Fibroblast of gingiva (primary cell): ENCODE measurements at regions not wholly inside any gene's neighbourhood (a gene's known extent, or its start where the extent isn't known, plus 50 kb on each side); places are given as distances from the start of the nearest gene placed in this dataset.
"Not testable (repeated sequence)": the region's sequence is repeated elsewhere in the genome, so short reads cannot be mapped to it uniquely, and the experiment has no call there.

Source experiments
- DNase-seq: peaks from one replicate; pipeline ENCODE4 v3.0.0-alpha.2; 2011; ENCODE audit warnings: low read depth

GRCh38 chr17:71437166-71437565 lies 683.7 kb upstream of the SOX9 start:
- peak; percentile 2 for DNase-seq

- peak; percentile 92 for DNase-seq
Measured at GRCh38 chr17:71438631-71439146, 682.1 kb upstream of the SOX9 start.

DNA sequence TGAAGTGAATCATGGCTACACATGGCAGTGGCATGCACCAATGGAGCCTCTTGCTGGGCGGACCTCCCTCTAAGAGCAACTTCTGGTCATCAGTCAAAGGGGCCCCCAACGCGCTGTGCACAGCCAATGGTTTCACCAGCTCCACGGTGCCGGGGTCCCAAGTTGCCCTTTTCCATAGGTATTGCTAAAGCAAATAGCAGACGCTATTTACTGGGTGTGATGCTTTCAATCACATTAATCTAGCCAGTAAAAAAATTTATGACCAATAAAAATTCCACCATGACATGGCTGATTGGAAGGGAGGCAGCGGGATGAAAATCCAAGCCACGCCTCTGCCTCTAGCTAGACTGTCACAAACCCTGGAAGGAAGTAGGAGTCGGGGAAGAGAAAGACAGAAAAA lies 680.3 kb upstream of the SOX9 start:
- DNase-seq = no peak

DNA sequence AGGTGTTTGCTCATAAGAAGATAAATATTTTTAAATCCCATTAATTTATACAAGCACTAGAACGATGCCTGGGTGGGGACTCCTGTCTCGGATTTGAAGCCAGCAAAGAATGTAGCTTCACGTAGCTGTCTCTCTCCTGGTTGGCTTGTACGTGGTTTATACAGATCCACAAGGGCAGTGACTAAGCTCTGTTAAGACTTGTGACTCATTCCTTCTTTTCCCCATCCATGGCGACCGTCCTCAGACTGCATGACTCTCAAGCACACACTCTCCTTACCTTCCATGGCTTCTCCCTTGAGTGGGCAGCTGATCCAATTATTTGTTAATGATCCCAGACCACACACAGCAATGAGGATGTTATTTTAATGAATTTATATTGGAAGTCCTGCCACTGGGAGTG lies 679.7 kb upstream of the SOX9 start:
- peak; percentile 56 for DNase-seq

DNA sequence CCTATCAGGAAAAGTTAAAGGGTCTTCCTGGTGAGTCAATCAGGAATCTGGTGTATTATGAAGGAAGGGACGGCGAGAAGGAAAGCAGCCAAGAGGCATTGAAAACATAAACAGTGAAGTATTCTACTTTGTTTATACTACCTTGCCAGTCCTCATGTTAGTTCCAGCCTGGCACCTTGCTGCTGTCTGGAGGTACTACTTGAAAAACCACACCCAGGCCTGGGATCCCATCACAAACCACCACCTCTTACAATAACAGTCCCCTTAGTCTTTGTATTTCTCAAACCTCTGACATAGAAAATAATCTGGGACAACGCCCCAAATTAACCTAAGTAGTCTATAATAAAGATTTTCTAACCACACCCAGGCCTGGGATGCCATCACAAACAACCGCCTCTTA lies 676.7 kb upstream of the SOX9 start:
- no peak for DNase-seq

DNA sequence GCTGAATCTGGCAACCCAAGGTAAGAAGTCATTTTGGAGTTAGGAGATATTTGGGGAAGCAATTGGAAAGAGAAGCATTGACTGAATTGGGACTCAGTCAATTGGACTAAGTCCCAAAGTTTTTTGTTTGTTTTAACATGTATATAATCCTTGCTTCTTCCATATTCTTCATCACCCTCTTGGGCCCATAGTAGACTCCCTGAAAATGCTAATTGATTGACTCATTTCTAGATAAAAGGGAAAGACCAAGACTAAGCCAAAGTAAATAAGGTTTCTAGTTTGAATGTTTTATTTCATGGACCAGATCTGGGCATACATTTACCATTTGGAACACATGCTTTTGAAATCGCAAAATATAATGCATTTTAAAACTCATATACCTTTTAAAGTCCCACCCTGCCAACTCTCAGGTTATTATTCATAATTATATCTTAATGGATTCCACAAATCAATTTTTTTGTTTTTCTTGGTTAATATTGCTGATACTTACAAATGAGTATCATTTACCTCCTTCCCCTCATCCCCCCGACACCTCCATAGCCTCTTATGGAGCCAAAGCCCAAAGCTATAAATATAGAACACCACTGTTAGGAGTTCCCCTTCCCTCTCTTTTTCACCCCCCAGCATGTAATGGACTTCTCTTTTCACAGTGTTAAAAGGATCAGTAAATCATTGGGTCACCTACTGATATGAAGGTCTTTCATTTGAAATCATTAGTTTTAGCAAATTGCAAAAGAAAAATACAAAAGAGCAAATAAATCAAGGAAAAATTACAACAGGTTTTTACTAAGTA lies 674.0 kb upstream of the SOX9 start:
- no peak for DNase-seq

DNA sequence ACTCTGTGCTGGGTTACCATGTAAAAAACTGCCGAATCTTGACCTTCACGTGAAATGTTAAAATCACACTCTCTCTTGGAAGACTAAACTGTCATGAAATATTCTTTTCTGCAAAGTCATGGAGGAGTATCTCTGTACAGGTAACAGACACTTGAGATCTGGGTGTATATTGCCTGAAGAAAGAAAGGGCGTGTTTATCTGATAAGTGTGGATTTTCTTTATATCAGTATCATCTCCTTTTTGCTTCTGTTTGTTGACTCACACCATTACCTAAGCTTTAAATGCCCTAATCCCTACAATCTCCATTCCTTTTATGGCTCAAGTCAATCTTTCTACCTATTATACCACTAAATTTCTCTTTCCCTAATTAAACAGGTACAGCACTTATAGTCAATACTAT lies 673.2 kb upstream of the SOX9 start:
- no peak for DNase-seq

DNA sequence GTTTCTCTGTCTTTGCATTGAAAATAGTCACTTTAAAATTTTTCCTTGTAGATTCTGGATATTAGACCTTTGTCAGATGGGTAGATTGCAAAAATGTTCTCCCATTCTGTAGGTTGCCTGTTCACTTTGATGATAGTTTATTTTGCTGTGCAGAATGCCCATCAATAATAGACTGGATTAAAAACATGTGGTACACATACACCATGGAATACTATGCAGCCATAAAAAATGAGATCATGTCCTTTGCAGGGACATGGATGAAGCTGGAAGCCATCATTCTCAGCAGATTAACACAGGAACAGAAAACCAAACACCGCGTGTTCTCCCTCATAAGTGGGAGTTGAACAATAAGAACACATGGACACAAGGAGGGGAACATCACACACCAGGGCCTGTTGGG lies 670.2 kb upstream of the SOX9 start:
- DNase-seq = not testable (repeated sequence)

GRCh38 chr17:71453876-71454422 lies 666.9 kb upstream of the SOX9 start:
- DNase-seq = no peak

- no peak for DNase-seq
Measured at GRCh38 chr17:71455219-71455618, 665.6 kb upstream of the SOX9 start.

DNA sequence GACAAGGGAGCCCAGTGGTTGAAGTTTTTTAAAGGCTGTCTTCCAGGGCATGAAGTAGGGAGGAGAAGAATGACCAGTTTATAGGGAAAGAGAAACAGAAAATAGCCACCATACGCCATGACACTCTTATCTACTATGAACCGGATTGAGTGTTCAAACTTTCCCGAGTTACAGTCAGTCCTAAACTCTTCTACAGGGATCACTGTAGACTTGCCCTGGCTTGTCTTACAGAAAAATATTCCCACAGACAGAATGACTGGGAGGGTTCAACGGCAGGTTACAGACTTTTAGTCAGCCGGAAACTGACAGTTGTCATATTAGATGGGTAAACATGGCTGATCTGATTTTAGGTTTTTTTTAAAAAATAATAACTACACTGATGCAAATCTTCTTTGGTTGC lies 662.5 kb upstream of the SOX9 start:
- DNase-seq = no peak

- peak; percentile 20 for DNase-seq
Measured at GRCh38 chr17:71460943-71461342, 659.9 kb upstream of the SOX9 start.

- no peak for DNase-seq
Measured at GRCh38 chr17:71461498-71462169, 659.2 kb upstream of the SOX9 start.

DNA sequence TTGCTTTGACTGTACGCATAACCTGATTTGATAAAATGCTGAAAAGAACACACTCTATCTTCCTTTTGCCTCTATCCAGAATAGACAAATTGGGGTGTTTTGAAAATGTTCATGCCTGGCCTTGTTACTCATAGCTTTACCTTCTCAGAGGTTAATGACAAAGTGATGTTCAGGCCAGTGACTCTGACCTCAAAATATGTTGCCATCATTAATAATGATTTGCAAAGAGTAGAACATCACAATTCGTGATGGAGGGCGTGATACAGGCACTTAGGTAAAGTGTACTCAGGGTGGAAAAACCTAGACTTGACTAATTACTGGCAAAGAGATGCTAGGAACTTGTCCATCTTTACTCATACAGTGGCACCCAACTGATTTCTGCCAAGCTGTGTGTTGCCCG lies 656.6 kb upstream of the SOX9 start:
- no peak for DNase-seq

DNA sequence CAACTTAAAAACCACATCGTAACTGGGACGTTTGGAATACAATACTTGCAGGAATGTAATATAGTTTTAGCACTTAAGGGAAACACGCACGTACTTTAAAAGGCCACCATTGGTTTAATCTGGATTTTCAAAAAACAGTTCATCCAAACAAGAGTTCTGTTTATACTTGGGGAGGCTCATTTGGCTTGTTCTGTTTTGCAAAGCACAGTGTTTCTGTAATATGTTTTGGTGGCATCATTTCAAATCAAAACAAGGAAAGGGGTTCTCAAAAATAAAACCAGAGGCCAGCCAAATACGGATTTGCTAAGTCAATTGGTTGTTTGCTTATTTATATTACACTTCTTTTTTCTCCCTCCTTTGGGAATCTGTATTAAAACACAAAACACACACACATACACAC lies 656.1 kb upstream of the SOX9 start:
- DNase-seq = no peak

GRCh38 chr17:71467719-71468118 lies 653.1 kb upstream of the SOX9 start:
- DNase-seq = no peak

GRCh38 chr17:71470062-71470461 lies 650.8 kb upstream of the SOX9 start:
- no peak for DNase-seq

DNA sequence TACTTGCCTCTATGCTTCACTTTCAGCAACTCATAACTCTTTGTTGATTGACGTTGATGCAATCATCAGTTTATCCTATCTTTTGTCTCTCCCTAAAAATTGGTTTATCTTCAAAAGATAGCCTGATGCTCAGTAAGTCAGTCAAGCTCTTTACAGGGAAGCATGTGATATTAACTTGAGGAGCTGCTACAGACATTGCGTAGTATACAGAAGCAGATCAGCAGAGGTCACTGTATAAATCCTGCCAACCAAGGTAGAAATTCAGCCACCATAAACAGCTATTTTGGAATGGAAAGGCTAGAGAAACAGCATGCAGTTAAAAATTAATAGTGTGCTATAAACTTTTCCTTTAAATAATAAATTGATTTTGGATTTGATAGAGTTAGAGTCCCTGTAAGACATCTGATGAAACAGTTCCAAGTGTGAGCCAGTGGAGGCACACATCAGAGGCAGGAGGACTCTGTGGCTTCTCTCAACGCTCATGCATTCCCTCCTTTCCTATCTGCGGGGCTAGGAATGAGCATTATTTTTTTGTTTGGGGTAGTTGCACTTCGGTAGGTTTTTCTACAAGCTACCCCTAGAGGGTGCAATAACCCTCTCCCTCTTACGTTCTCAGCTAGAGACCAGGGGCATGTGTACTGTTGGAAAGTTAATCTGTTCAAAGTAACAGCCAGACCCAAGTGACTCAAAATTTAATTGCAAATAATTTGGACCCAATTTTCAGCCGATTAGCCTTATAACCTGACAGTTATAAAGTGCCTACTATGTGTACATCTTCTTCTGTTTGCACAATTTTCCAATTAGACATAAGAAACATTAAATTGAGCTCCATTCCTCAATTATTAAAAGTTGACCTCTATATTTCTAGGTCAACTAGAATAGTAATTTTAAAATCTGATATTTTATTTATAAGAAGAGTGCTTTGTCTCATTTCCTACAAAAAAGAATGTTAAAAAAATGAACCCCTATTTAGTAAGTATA lies 647.7 kb upstream of the SOX9 start:
- DNase-seq = peak; percentile 42

DNA sequence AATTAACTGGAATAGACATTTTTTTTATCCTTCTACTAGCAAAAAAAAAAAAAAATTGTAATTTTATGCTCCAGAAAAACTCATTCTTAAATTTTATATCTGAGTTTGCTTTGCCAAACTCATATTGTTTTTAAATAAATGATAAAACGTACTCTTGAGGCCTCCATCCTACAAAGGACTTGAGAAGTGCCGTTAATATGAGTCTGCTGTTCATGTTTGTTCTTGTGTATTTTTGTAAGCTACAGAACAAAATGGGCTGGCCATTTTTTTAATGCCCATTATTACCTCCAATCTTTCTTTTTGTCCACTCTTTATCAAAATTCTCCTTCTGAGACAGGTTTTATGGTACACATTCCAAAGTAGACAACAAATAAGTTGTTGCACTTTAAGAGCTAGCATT lies 643.5 kb upstream of the SOX9 start:
- DNase-seq = no peak

DNA sequence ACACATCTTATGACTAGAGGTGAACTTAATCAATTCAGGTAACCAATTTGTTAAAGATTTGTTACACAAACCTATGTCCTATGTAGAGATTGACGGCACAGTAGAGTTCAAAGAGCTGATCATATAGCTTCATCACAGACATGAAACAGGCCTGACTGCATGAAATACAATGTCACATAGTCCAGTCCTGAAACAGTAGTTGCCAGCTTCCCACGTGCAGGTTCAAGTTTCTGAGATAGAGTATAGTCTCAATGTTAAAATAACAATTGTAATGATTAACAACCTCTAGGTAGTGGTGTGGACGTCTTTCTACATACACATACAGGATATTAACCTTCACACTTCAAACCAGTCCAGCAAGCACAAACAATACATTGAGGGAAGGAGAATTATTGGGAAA lies 640.7 kb upstream of the SOX9 start:
- no peak for DNase-seq

DNA sequence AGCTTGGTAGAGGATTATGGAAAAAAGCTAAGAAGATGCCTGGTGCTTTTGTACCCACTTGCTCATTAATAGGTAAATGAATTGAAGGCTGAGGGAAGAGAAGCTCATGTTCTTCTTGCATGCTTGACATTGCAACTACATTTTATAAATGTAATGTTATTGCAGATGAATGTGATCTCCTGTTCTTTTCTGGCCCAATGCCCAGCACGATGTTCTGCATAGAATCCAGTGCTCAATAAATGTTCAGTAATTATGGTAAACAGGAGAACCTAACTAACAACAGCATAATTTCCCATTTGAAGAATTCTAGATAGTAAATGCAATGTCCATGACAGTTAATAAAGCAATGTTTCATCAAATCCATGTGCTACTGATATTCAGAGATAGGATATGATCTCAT lies 638.2 kb upstream of the SOX9 start:
- DNase-seq = no peak

- DNase-seq = no peak
Measured at GRCh38 chr17:71484546-71484945, 636.3 kb upstream of the SOX9 start.
